Mesenchymal stem cell (in vitro differentiated cells and primary cell): ENCODE measurements at regions not wholly inside any gene's neighbourhood (a gene's known extent, or its start where the extent isn't known, plus 50 kb on each side); places are given as distances from the start of the nearest gene placed in this dataset.

Source experiments
- DNase-seq: peaks from one replicate; pipeline ENCODE4 v3.0.0-alpha.2; 2013
- H2AFZ ChIP-seq: one replicate; pipeline ENCODE4 v1.6.1; 2013; ENCODE audit warnings: low read depth, mild to moderate bottlenecking, control low read depth, inconsistent platforms, low read length, moderate library complexity
- H2AK5ac ChIP-seq: 2 replicates; pipeline ENCODE4 v1.6.1; 2013; ENCODE audit warnings: low read length, moderate library complexity, mild to moderate bottlenecking, inconsistent platforms; ENCODE audit not compliant: severe bottlenecking
- H2BK120ac ChIP-seq: one replicate; pipeline ENCODE4 v1.6.1; 2013; ENCODE audit warnings: low read depth, mild to moderate bottlenecking, inconsistent platforms, low read length, moderate library complexity
- H2BK12ac ChIP-seq, 2 experiments: one replicate each; pipeline ENCODE4 v1.6.1; 2013; ENCODE audit warnings: inconsistent platforms in 2 of 2, low read length in 2 of 2, mild to moderate bottlenecking in 2 of 2, moderate library complexity in 2 of 2, control low read depth in 1 of 2
- H2BK15ac ChIP-seq: one replicate; pipeline ENCODE4 v1.6.1; 2013; ENCODE audit warnings: mild to moderate bottlenecking, low read depth, inconsistent platforms; ENCODE audit not compliant: poor library complexity, severe bottlenecking
- H2BK5ac ChIP-seq: 2 replicates; pipeline ENCODE4 v1.6.1; 2013; ENCODE audit warnings: low read depth, mild to moderate bottlenecking, low read length, control low read depth, inconsistent platforms; ENCODE audit not compliant: poor library complexity, severe bottlenecking
- H3K14ac ChIP-seq, 2 experiments: one replicate each; pipeline ENCODE4 v1.6.1; 2013; ENCODE audit warnings: inconsistent platforms in 2 of 2, low read length in 2 of 2, control low read depth in 1 of 2, mild to moderate bottlenecking in 1 of 2, moderate library complexity in 1 of 2
- H3K18ac ChIP-seq, 2 experiments: one replicate each; pipeline ENCODE4 v1.6.1; 2013; ENCODE audit warnings: inconsistent platforms in 2 of 2, low read length in 2 of 2, control low read depth in 1 of 2, low read depth in 1 of 2, mild to moderate bottlenecking in 1 of 2
- H3K23ac ChIP-seq, 2 experiments: one replicate each; pipeline ENCODE4 v1.6.1; 2013; ENCODE audit warnings: inconsistent platforms in 2 of 2, low read length in 2 of 2, mild to moderate bottlenecking in 2 of 2, moderate library complexity in 2 of 2, control low read depth in 1 of 2
- H3K27ac ChIP-seq: 2 replicates; pipeline ENCODE4 v1.5.1; 2013; ENCODE audit warnings: mild to moderate bottlenecking, moderate library complexity, low read length, control low read depth, inconsistent platforms; ENCODE audit not compliant: poor library complexity, severe bottlenecking
- H3K27me3 ChIP-seq, 2 experiments: 2 replicates each; pipeline versions ENCODE4 v1.6.1 to v1.7.0; 2013; ENCODE audit warnings: low read length in 2 of 2, mild to moderate bottlenecking in 2 of 2, moderate library complexity in 2 of 2, control low read depth in 1 of 2, inconsistent platforms in 1 of 2; ENCODE audit not compliant: control insufficient read depth in 1 of 2, insufficient read depth in 1 of 2
- H3K36me3 ChIP-seq, 2 experiments: 2 replicates each; pipeline versions ENCODE4 v1.6.1 to v1.7.0; 2013; ENCODE audit warnings: low read length in 2 of 2, control low read depth in 1 of 2, inconsistent platforms in 1 of 2, low read depth in 1 of 2, mild to moderate bottlenecking in 1 of 2; ENCODE audit not compliant: insufficient read depth in 2 of 2, control insufficient read depth in 1 of 2
- H3K4ac ChIP-seq, 2 experiments: one replicate each; pipeline ENCODE4 v1.6.1; 2013; ENCODE audit warnings: inconsistent platforms in 2 of 2, low read length in 2 of 2, mild to moderate bottlenecking in 2 of 2, moderate library complexity in 2 of 2, control low read depth in 1 of 2, low read depth in 1 of 2
- H3K4me1 ChIP-seq: 2 replicates; pipeline ENCODE4 v1.6.1; 2013; ENCODE audit warnings: low read depth, low read length, control low read depth; ENCODE audit not compliant: control insufficient read depth, insufficient read depth
- H3K4me2 ChIP-seq: 2 replicates; pipeline ENCODE4 v1.6.1; 2013; ENCODE audit warnings: low read length, mild to moderate bottlenecking, inconsistent platforms; ENCODE audit not compliant: poor library complexity, severe bottlenecking
- H3K4me3 ChIP-seq, 2 experiments: 2 replicates each; pipeline versions ENCODE4 v1.5.1 to v1.7.0; 2013; ENCODE audit warnings: low read length in 2 of 2, mild to moderate bottlenecking in 2 of 2, control low read depth in 1 of 2, low read depth in 1 of 2; ENCODE audit not compliant: insufficient read depth in 1 of 2
- H3K79me1 ChIP-seq: replicated peaks from 2 replicates; pipeline ENCODE4 v1.6.1; 2013; ENCODE audit warnings: mild to moderate bottlenecking, control low read depth, low read length, inconsistent platforms; ENCODE audit not compliant: poor library complexity, severe bottlenecking
- H3K9ac ChIP-seq: 2 replicates; pipeline ENCODE4 v1.7.0; 2013; ENCODE audit warnings: mild to moderate bottlenecking, low read length, moderate library complexity
- H3K9me3 ChIP-seq: 2 replicates; pipeline ENCODE4 v1.7.0; 2013; ENCODE audit warnings: mild to moderate bottlenecking, low read length; ENCODE audit not compliant: control insufficient read depth
- H4K8ac ChIP-seq: one replicate; pipeline ENCODE4 v1.6.1; 2013; ENCODE audit warnings: inconsistent platforms, mild to moderate bottlenecking, low read length, moderate library complexity
- H4K91ac ChIP-seq: one replicate; pipeline ENCODE4 v1.6.1; 2013; ENCODE audit warnings: mild to moderate bottlenecking, low read length, inconsistent platforms
- WGBS: methylation state at CpG from one replicate; pipeline ENCODE4 v1.1.7; 2013; ENCODE audit warnings: mixed read lengths; 5-methylcytosine and 5-hydroxymethylcytosine counted together

GRCh38 chr19:28915737-28916460 is 297.1 kb downstream of the UQCRFS1 start:
- H4K8ac ChIP-seq, result no peak overlapping the region
- H2BK5ac ChIP-seq, result no peak overlapping the region
- H3K4ac ChIP-seq, result no peak overlapping the region
- no peak overlapping the region for H3K18ac ChIP-seq
- no peak overlapping the region for H4K91ac ChIP-seq
- H2BK120ac ChIP-seq, result no peak overlapping the region
- peaks cover 10% of the 10 kb centered on the region for H3K4me1 ChIP-seq
- no peaks in the 10 kb centered on the region for H3K9me3 ChIP-seq
- H3K27ac ChIP-seq, result no peak overlapping the region
- no peak overlapping the region for H2BK15ac ChIP-seq
- no peak overlapping the region for H2AFZ ChIP-seq
- no peak for DNase-seq
- no peaks in the 10 kb centered on the region for H3K79me1 ChIP-seq
- no peak overlapping the region for H3K14ac ChIP-seq
- no peaks in the 10 kb centered on the region for H3K36me3 ChIP-seq
- H3K4me3 ChIP-seq, result no peak overlapping the region
- no peak overlapping the region for H2AK5ac ChIP-seq
- H3K9ac ChIP-seq, result no peak overlapping the region
- peaks cover 0 to 19% of the 10 kb centered on the region in 2 experiments for H3K27me3 ChIP-seq
- H3K23ac ChIP-seq, result no peak overlapping the region
- H2BK12ac ChIP-seq, result no peak overlapping the region
- H3K4me2 ChIP-seq, result no peak overlapping the region
- 76% methylated on average over 8 of the region's 8 CpGs for WGBS

DNA sequence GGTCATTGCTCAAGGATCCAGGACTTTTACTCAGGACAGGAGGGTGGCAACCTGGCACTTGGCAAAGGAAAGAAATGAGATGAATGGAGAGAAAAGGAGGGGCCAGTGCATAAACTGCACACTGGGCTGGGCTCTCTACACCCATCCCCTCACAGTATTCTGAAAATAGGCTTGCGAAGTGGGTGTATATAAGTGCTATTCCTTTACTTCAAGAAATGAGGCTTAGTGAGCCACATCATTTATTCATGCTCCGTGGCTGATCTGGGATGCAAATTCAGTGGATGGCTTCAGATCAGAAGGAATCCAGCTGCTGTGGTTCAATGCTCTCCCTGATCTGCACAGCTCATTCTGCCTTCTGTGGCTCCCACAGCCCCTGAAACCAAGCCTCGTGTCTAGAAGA is 297.7 kb downstream of the UQCRFS1 start:
- WGBS, result 78% methylated on average over 3 of the region's 3 CpGs
- Histone ChIP-seq H3K4ac (no peak overlapping the region), H2AFZ (no peak overlapping the region), H3K27ac (no peak overlapping the region), H2BK120ac (no peak overlapping the region), H3K4me3 (peak overlapping the region in 1 of 2 experiments; percentile 14), H4K91ac (no peak overlapping the region), H3K4me2 (no peak overlapping the region), H2BK5ac (no peak overlapping the region), H2BK15ac (no peak overlapping the region), H3K27me3 (peaks cover 0 to 17% of the 10 kb centered on the region in 2 experiments), H2AK5ac (no peak overlapping the region), H4K8ac (no peak overlapping the region), H3K36me3 (no peaks in the 10 kb centered on the region), H2BK12ac (no peak overlapping the region), H3K4me1 (peaks cover 4% of the 10 kb centered on the region), H3K18ac (no peak overlapping the region), H3K9ac (no peak overlapping the region), H3K14ac (no peak overlapping the region), H3K23ac (no peak overlapping the region), H3K79me1 (no peaks in the 10 kb centered on the region), H3K9me3 (no peaks in the 10 kb centered on the region)
- no peak for DNase-seq

DNA sequence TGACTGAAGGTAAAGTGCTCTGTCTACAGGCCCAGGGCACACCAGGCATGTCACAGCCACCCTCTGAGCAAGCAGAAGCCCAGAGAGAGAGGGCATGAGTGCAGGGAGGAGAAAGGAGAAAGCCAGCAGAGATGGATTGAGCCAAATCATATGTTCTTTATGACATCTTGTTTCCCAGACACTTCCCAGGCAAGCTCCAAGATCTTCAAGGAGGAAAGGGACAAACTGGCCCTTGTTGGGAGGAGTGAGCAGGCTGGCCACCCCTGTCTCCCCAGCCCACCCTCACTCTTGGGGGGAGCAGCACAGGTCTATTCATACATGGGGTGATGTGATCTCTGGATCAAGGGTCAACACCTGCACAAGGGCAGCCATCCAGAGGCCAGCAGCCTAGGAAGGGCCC is 298.8 kb downstream of the UQCRFS1 start:
- H2AK5ac ChIP-seq, result no peak overlapping the region
- no peak overlapping the region for H2BK120ac ChIP-seq
- no peak overlapping the region for H2AFZ ChIP-seq
- no peak overlapping the region for H3K27ac ChIP-seq
- no peak overlapping the region for H4K8ac ChIP-seq
- no peak overlapping the region for H3K9ac ChIP-seq
- H3K18ac ChIP-seq, result no peak overlapping the region
- H3K9me3 ChIP-seq, result no peaks in the 10 kb centered on the region
- H3K79me1 ChIP-seq, result no peaks in the 10 kb centered on the region
- no peak overlapping the region for H2BK12ac ChIP-seq
- no peak overlapping the region for H3K4me3 ChIP-seq
- peaks cover 0 to 17% of the 10 kb centered on the region in 2 experiments for H3K27me3 ChIP-seq
- H3K36me3 ChIP-seq, result no peaks in the 10 kb centered on the region
- H3K4ac ChIP-seq, result no peak overlapping the region
- no peak overlapping the region for H3K4me2 ChIP-seq
- no peak for DNase-seq
- H2BK5ac ChIP-seq, result no peak overlapping the region
- H3K23ac ChIP-seq, result no peak overlapping the region
- no peak overlapping the region for H4K91ac ChIP-seq
- H3K14ac ChIP-seq, result no peak overlapping the region
- no peak overlapping the region for H2BK15ac ChIP-seq
- H3K4me1 ChIP-seq, result peaks cover 4% of the 10 kb centered on the region

DNA sequence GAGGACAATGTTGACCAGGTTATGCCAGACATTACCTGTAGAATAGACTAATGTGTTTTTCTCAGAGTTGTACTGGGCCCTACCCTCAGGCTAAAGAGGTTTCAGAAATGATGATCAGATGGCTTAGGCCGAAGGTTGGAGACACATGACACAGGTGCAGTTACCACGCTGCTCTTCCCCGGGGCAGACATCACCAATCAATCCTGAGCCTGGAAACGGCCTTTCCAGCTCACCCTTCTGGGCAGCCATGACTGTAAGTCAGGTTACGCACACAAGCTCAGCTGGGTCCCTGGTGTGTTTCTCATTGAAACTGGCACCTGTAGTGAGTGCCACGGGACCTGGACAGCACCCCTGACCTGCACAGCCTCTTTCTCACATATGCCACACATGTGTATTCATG is 299.3 kb downstream of the UQCRFS1 start:
- no peak overlapping the region for H2BK120ac ChIP-seq
- H4K91ac ChIP-seq, result no peak overlapping the region
- H3K4me3 ChIP-seq, result no peak overlapping the region
- no peak overlapping the region for H2AK5ac ChIP-seq
- H2BK5ac ChIP-seq, result no peak overlapping the region
- peaks cover 4% of the 10 kb centered on the region for H3K4me1 ChIP-seq
- H3K4me2 ChIP-seq, result no peak overlapping the region
- no peak overlapping the region for H3K23ac ChIP-seq
- H3K9me3 ChIP-seq, result no peaks in the 10 kb centered on the region
- no peak overlapping the region for H3K18ac ChIP-seq
- 59% methylated on average over 5 of the region's 6 CpGs for WGBS
- no peak overlapping the region for H3K4ac ChIP-seq
- no peak overlapping the region for H2BK12ac ChIP-seq
- H3K27me3 ChIP-seq, result peaks cover 0 to 17% of the 10 kb centered on the region in 2 experiments
- no peaks in the 10 kb centered on the region for H3K79me1 ChIP-seq
- no peak overlapping the region for H3K14ac ChIP-seq
- no peak overlapping the region for H4K8ac ChIP-seq
- no peak overlapping the region for H3K9ac ChIP-seq
- H2BK15ac ChIP-seq, result no peak overlapping the region
- H3K36me3 ChIP-seq, result no peaks in the 10 kb centered on the region
- no peak overlapping the region for H2AFZ ChIP-seq
- H3K27ac ChIP-seq, result no peak overlapping the region
- no peak for DNase-seq
